Neuron (in vitro differentiated cells): ENCODE measurements at regions not wholly inside any gene's neighbourhood (a gene's known extent, or its start where the extent isn't known, plus 50 kb on each side); places are given as distances from the start of the nearest gene placed in this dataset.
A peak's percentile ranks its signal among the peaks of the same experiment; 100 is the strongest.

Source experiments
- H2AFZ ChIP-seq: one replicate; pipeline ENCODE4 v1.6.1; 2013; ENCODE audit warnings: low read depth, mild to moderate bottlenecking, inconsistent platforms, low read length, moderate library complexity
- H3K27me3 ChIP-seq: one replicate; pipeline ENCODE4 v1.6.1; 2013; ENCODE audit warnings: low read length; ENCODE audit not compliant: insufficient read depth
- H3K36me3 ChIP-seq: one replicate; pipeline ENCODE4 v1.6.1; 2013; ENCODE audit warnings: low read length; ENCODE audit not compliant: insufficient read depth
- H3K4me1 ChIP-seq: one replicate; pipeline ENCODE4 v1.6.1; 2013; ENCODE audit warnings: low read length; ENCODE audit not compliant: insufficient read depth
- H3K4me3 ChIP-seq: 2 replicates; pipeline ENCODE4 v1.5.1; 2013; ENCODE audit warnings: mild to moderate bottlenecking, low read length, moderate library complexity
- H3K9me3 ChIP-seq: one replicate; pipeline ENCODE4 v1.6.1; 2013; ENCODE audit warnings: low read length

DNA sequence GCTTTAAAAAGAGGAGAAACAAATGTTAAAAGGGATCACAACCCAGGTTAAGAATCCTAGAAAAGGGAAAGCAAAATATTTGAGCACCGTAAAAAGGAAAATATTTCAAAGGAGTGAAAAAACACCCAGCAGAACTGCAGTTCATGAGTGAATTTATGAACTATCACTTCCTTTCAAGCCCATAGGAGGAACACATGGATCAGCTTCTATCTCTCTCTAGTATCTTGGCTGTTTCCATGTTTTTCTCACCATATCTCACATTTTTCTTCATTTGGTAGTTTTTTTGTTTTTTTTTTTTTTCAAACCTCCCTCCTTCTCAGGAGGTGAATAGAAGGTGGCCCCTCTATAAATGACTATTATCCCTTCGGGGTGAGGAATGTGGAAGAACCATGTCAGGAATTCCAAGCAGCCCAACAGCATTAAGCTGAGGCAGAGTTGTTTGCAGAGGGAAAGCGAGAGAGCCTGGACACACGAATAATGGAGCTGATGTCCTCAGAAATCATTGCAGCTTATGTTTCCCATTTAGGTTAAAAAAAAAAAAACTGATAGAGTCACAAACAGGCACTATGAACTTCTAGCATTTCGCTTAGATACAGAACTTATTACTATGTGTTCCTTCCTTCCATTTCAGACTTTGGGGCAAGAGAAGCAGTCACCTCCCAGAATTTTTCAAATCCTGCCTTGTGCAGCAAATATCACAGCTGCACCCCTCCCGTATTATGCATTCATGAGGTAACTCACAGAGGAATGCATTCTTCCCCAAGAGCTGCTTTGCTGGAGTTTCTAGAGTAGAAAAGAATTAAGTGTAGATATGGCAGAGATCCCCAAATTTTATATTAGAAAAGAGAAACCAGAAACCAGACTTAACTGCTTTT is 315.6 kb downstream of the IRS1 start:
- Histone ChIP-seq H3K4me3 (peak overlapping the region; percentile 14), H3K9me3 (no peaks in the 10 kb centered on the region), H3K27me3 (no peaks in the 10 kb centered on the region), H3K36me3 (no peaks in the 10 kb centered on the region), H3K4me1 (peaks cover 39% of the 10 kb centered on the region), H2AFZ (peak overlapping the region; percentile 6)

DNA sequence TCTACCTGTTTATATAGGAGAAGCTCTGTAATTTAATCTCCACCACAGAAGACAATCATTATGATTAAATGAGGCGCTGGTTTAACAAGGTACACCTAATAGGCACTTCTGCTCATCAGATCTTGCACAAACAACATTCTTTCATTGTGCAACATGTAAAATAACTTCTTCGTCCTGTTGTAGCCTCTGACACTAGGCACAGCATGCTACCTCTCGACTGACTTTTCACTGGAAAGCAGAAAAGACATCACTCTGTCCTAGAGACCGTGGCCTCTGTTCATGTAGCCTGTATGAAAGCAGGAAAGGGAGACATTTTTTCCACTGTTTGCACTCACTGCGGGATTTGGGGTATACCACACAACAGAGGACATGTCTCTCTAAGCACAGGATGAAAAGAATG is 316.5 kb downstream of the IRS1 start:
- peak overlapping the region; percentile 6 for H2AFZ ChIP-seq
- H3K4me3 ChIP-seq, result peak overlapping the region; percentile 14
- no peaks in the 10 kb centered on the region for H3K36me3 ChIP-seq
- no peaks in the 10 kb centered on the region for H3K27me3 ChIP-seq
- peaks cover 47% of the 10 kb centered on the region for H3K4me1 ChIP-seq
- no peaks in the 10 kb centered on the region for H3K9me3 ChIP-seq

DNA sequence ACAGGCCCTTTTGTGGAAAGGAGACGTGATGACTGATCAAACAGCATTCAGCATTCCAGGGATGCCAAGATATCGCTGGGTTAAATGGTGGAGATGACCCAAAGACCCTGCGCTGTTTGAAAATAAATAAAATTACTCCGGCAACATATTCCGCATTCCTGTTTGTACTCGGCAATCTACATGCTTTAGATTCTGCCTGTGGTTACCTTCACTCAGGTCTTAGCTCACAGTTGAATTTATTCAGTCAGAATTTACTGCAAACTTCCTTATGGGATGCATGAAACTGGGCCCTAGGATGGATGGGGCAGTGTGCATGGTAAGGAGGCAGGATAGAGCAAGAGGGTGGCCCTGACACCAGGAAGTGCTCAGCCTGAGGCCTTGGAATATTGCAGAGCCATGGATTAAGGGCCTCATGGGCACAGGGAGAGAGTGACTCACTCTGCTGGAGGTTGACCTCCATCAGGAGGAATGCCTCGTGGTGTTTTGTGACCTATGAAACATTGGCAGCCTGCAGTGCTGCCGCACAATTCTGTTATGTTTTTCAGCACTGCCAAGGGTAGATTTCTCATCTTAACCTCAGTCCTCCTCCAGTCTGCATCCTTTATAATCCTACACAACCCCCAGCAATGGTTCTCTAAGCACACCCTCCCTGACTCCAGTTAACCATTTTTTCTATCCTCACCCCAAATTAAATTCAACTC is 321.4 kb downstream of the IRS1 start:
- Histone ChIP-seq H2AFZ (peak overlapping the region; percentile 23), H3K4me3 (no peak overlapping the region), H3K4me1 (peaks cover 41% of the 10 kb centered on the region), H3K36me3 (no peaks in the 10 kb centered on the region), H3K9me3 (no peaks in the 10 kb centered on the region), H3K27me3 (no peaks in the 10 kb centered on the region)

DNA sequence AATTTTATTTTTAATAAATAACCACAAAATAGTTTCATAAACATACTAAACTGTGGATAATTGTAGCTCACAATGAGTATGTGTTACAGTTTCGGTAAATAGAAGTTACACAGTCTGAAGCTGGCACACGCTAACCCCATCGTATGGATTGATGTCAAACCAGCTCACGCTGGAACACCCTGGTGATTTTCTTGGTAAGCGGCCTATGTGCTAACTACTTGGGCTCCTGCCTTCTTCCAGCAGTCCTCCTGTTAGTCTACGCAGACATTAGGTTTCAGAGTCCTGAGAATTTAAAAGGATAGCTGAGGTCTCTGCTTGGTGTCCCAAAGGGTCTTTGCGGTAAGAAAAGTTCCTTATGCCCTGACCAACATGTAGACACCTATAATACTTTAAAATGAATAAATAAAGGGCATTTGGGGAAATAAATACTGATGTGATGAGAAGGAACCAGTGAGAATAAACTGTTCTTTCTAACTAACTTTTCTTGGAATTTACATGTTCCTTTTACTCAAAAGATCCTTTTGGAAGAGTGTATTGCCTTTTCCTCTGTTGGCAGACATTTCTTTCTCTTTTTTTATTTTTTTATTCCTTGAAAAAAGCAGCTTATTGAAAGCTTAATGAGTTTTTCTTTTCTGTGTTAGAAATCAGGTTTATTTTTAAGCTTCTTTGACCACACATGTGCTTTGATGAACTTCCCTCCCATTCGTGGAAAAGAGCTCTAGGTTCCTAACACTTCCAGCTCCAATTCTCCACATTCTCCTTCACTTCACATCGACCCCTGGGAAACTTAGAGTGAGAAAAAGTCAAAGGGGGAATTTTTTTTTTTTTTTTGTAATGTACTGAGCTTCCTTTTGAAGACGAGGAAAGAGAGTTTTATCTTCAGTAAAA is 322.2 kb downstream of the IRS1 start:
- Histone ChIP-seq H3K4me3 (no peak overlapping the region), H2AFZ (peak overlapping the region; percentile 23), H3K27me3 (no peaks in the 10 kb centered on the region), H3K36me3 (no peaks in the 10 kb centered on the region), H3K9me3 (no peaks in the 10 kb centered on the region), H3K4me1 (peaks cover 34% of the 10 kb centered on the region)

DNA sequence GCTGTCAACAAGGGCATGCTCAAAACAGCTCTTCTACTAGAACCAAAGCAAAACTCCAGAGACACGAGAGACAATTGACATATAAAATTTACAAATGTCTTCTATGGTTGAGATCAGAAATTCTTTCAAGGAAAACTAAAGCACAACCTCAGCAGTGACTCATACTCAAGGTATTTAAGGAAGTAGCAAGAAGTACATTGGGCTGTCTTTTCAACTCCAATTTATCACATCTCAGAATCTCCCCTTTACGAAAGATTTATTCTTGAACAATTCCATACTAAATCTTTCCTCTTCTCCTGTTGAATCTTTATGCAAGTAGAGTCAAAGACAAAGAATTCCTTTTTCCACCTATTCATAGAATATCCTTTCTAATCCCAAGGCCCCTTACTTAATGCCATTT is 324.0 kb downstream of the IRS1 start:
- no peak overlapping the region for H3K4me3 ChIP-seq
- no peak overlapping the region for H2AFZ ChIP-seq
- no peaks in the 10 kb centered on the region for H3K36me3 ChIP-seq
- H3K27me3 ChIP-seq, result no peaks in the 10 kb centered on the region
- H3K9me3 ChIP-seq, result no peaks in the 10 kb centered on the region
- peaks cover 19% of the 10 kb centered on the region for H3K4me1 ChIP-seq

- Histone ChIP-seq H3K9me3 (no peaks in the 10 kb centered on the region), H3K4me3 (no peak overlapping the region), H3K27me3 (no peaks in the 10 kb centered on the region), H2AFZ (no peak overlapping the region), H3K36me3 (no peaks in the 10 kb centered on the region), H3K4me1 (peaks cover 19% of the 10 kb centered on the region)
Observed at GRCh38 chr2:226474131-226474530, 325.5 kb downstream of the IRS1 start.

- Histone ChIP-seq H3K27me3 (no peaks in the 10 kb centered on the region), H3K36me3 (no peaks in the 10 kb centered on the region), H3K4me1 (peaks cover 6% of the 10 kb centered on the region), H3K9me3 (no peaks in the 10 kb centered on the region), H2AFZ (no peak overlapping the region), H3K4me3 (no peak overlapping the region)
Observed at GRCh38 chr2:226471987-226472470, 327.6 kb downstream of the IRS1 start.

DNA sequence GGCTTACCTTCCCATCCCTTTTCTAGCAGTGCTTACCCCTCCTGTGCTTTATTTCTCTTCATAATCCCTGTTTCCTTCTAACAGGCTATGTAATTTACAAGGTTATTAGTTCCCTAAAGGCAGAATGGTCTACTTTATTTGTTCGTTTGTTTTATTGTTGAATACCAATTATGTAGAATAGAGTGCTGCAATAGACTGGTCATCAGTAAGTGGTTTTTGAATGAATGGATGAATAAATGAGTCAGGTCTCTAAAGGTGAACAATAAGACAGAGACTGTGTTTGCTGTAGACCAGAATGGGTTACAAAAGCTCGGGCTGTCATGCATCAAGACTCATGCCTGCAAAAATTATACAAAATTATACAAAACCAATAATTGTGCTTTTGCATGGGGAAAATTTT is 332.0 kb downstream of the IRS1 start:
- H3K27me3 ChIP-seq, result no peaks in the 10 kb centered on the region
- H2AFZ ChIP-seq, result no peak overlapping the region
- H3K9me3 ChIP-seq, result no peaks in the 10 kb centered on the region
- peaks cover 18% of the 10 kb centered on the region for H3K4me1 ChIP-seq
- H3K4me3 ChIP-seq, result no peak overlapping the region
- no peaks in the 10 kb centered on the region for H3K36me3 ChIP-seq

- Histone ChIP-seq H3K4me3 (no peak overlapping the region), H3K9me3 (no peaks in the 10 kb centered on the region), H3K27me3 (no peaks in the 10 kb centered on the region), H3K4me1 (peaks cover 18% of the 10 kb centered on the region), H3K36me3 (no peaks in the 10 kb centered on the region), H2AFZ (no peak overlapping the region)
Observed at GRCh38 chr2:226467221-226467620, 332.4 kb downstream of the IRS1 start.

DNA sequence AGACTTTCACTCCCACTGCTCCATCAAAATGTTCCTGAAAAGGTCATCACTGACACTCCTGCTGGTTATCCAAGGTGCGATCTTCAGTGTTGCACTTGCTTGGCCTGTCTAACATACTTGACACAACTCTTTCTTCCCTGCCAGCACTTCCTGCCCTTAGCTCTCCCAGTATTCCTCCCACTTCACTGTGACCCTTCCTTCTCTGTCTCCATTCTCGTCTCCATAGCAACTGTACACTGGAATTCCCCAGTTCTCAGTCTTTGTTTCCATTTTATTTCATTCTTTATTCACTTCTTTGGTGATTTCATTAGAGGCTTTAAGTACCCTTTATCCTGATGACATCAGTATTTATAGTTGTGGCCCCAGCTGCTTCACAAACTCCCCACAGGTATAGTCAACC is 333.0 kb downstream of the IRS1 start:
- no peaks in the 10 kb centered on the region for H3K36me3 ChIP-seq
- H3K4me3 ChIP-seq, result no peak overlapping the region
- H3K4me1 ChIP-seq, result peaks cover 18% of the 10 kb centered on the region
- no peak overlapping the region for H2AFZ ChIP-seq
- H3K9me3 ChIP-seq, result no peaks in the 10 kb centered on the region
- H3K27me3 ChIP-seq, result no peaks in the 10 kb centered on the region

DNA sequence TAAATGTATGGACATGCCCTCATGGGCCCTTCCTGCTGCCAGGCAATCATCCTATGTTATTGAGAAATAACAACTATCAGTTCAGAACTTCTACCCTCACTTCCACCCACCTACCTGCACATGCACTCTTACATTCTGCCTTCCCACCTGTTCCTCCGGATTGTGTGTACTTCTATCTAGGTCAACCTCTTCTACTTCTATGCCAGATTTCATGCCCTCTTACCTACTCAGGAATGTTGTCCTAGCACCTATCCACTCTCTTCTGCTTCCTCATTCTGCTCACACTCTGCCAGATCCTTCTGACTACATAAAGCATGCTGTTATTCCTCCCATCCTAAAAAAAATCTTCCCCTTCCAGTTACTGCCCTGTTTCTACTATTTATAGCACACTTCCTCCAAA is 333.5 kb downstream of the IRS1 start:
- Histone ChIP-seq H3K27me3 (no peaks in the 10 kb centered on the region), H3K4me3 (no peak overlapping the region), H3K4me1 (peaks cover 18% of the 10 kb centered on the region), H2AFZ (no peak overlapping the region), H3K36me3 (no peaks in the 10 kb centered on the region), H3K9me3 (no peaks in the 10 kb centered on the region)

- H3K36me3 ChIP-seq, result no peaks in the 10 kb centered on the region
- no peaks in the 10 kb centered on the region for H3K9me3 ChIP-seq
- peaks cover 18% of the 10 kb centered on the region for H3K4me1 ChIP-seq
- no peak overlapping the region for H3K4me3 ChIP-seq
- no peaks in the 10 kb centered on the region for H3K27me3 ChIP-seq
- H2AFZ ChIP-seq, result no peak overlapping the region
Observed at GRCh38 chr2:226464380-226464779, 335.2 kb downstream of the IRS1 start.

- Histone ChIP-seq H3K4me3 (no peak overlapping the region), H3K4me1 (peaks cover 18% of the 10 kb centered on the region), H3K27me3 (no peaks in the 10 kb centered on the region), H3K36me3 (no peaks in the 10 kb centered on the region), H3K9me3 (no peaks in the 10 kb centered on the region), H2AFZ (no peak overlapping the region)
Observed at GRCh38 chr2:226463154-226463553, 336.5 kb downstream of the IRS1 start.
